HCT116 (cell line): ENCODE measurements at regions not wholly inside any gene's neighbourhood (a gene's known extent, or its start where the extent isn't known, plus 50 kb on each side); places are given as distances from the start of the nearest gene placed in this dataset.

Experiments
- ATF3 ChIP-seq: IDR thresholded peaks from 2 replicates; pipeline ENCODE4 v1.6.1; 2012
- CTCF ChIP-seq, 3 experiments: fragments of 200-600 bp in 1 of 3; sonication (generic) in 1 of 3; IDR thresholded peaks in 2 of 3; conservative IDR thresholded peaks in 1 of 3; 2 replicates each; pipeline ENCODE4 v1.5.1; 2012 to 2017; ENCODE audit warnings: low read depth in 2 of 3, low read length in 2 of 3, antibody characterized with exemption in 1 of 3, borderline replicate concordance in 1 of 3, control low read depth in 1 of 3, mild to moderate bottlenecking in 1 of 3, mixed read lengths in 1 of 3, mixed run types in 1 of 3, moderate library complexity in 1 of 3; ENCODE audit not compliant: insufficient read depth in 1 of 3
- EZH2 ChIP-seq: fragments of 200-600 bp; sonication (generic); IDR thresholded peaks from 2 replicates; pipeline ENCODE4 v1.6.1; 2017; ENCODE audit warnings: antibody characterized with exemption, mixed run types
- POLR2A ChIP-seq: IDR thresholded peaks from 2 replicates; pipeline ENCODE4 v1.7.0; 2011; ENCODE audit warnings: borderline replicate concordance; ENCODE audit not compliant: insufficient read depth, insufficient read length; ENCODE audit errors: extremely low read depth
- RAD21 ChIP-seq: IDR thresholded peaks from 2 replicates; pipeline ENCODE4 v1.6.1; 2012; ENCODE audit warnings: low read depth, mild to moderate bottlenecking
- REST ChIP-seq: IDR thresholded peaks from 2 replicates; pipeline ENCODE4 v1.6.1; 2012; ENCODE audit warnings: low read depth

GRCh38 chrX:119343856-119344255 lies 55.3 kb upstream of the SLC25A43 start:
- no peak for TF ChIP-seq RAD21
- no peak for TF ChIP-seq CTCF (IDR thresholded peaks at IDR 0.05 in 2 of 3, conservative IDR thresholded peaks at IDR 0.05 in 1 of 3; ENCODE audit: borderline replicate concordance in 1 of 3, insufficient read depth in 1 of 3, low read depth in 2 of 3, low read length in 2 of 3)
- TF ChIP-seq POLR2A, result no peak
- no peak for TF ChIP-seq ATF3
- TF ChIP-seq REST, result no peak
- no peak for TF ChIP-seq EZH2
